IPS DF 6.9 (cell line): ENCODE measurements at regions not wholly inside any gene's neighbourhood (a gene's known extent, or its start where the extent isn't known, plus 50 kb on each side); places are given as distances from the start of the nearest gene placed in this dataset.

ENCODE experiments used
- DNase-seq: peaks from one replicate; pipeline ENCODE4 v3.0.0-alpha.2; 2013; ENCODE audit warnings: low read depth, low spot score
- H3K27ac ChIP-seq: one replicate; pipeline ENCODE4 v1.5.1; 2013; ENCODE audit warnings: low read length, control low read depth
- H3K27me3 ChIP-seq: 2 replicates; pipeline ENCODE4 v1.6.1; 2013; ENCODE audit warnings: mild to moderate bottlenecking, low read length; ENCODE audit not compliant: control insufficient read depth, insufficient read depth
- H3K36me3 ChIP-seq: 2 replicates; pipeline ENCODE4 v1.6.1; 2013; ENCODE audit warnings: low read length; ENCODE audit not compliant: control insufficient read depth, insufficient read depth
- H3K4me1 ChIP-seq: 2 replicates; pipeline ENCODE4 v1.6.1; 2013; ENCODE audit warnings: low read length; ENCODE audit not compliant: control insufficient read depth, insufficient read depth
- H3K4me3 ChIP-seq: 2 replicates; pipeline ENCODE4 v1.5.1; 2013; ENCODE audit warnings: mild to moderate bottlenecking, low read length
- H3K9me3 ChIP-seq: 2 replicates; pipeline ENCODE4 v1.6.1; 2013; ENCODE audit warnings: low read length, inconsistent platforms; ENCODE audit not compliant: control insufficient read depth, insufficient read depth
- WGBS: extraction: QIAGEN DNeasy Blood & Tissue Kit; methylation state at CpG from one replicate; pipeline ENCODE4 v1.1.7; 2013; ENCODE audit warnings: mixed read lengths, missing lambda C conversion rate; ENCODE audit not compliant: insufficient read length, insufficient coverage; 5-methylcytosine and 5-hydroxymethylcytosine counted together

GRCh38 chr2:160892204-160892603 is 268.0 kb upstream of the TANK start:
- Histone ChIP-seq H3K4me1 (no peaks in the 10 kb centered on the region), H3K27me3 (no peaks in the 10 kb centered on the region), H3K4me3 (no peak overlapping the region), H3K36me3 (no peaks in the 10 kb centered on the region), H3K9me3 (no peaks in the 10 kb centered on the region), H3K27ac (no peak overlapping the region)
- no peak for DNase-seq
- no CpG with 5 or more reads among the region's 7 CpGs for WGBS

- H3K4me1 ChIP-seq: no peaks in the 10 kb centered on the region
- H3K36me3 ChIP-seq: no peaks in the 10 kb centered on the region
- no CpG with 5 or more reads among the region's 8 CpGs for WGBS
- H3K27ac ChIP-seq: no peak overlapping the region
- no peak overlapping the region for H3K4me3 ChIP-seq
- no peak for DNase-seq
- H3K9me3 ChIP-seq: no peaks in the 10 kb centered on the region
- H3K27me3 ChIP-seq: no peaks in the 10 kb centered on the region
Measured at GRCh38 chr2:160893581-160893980, 266.6 kb upstream of the TANK start.

DNA sequence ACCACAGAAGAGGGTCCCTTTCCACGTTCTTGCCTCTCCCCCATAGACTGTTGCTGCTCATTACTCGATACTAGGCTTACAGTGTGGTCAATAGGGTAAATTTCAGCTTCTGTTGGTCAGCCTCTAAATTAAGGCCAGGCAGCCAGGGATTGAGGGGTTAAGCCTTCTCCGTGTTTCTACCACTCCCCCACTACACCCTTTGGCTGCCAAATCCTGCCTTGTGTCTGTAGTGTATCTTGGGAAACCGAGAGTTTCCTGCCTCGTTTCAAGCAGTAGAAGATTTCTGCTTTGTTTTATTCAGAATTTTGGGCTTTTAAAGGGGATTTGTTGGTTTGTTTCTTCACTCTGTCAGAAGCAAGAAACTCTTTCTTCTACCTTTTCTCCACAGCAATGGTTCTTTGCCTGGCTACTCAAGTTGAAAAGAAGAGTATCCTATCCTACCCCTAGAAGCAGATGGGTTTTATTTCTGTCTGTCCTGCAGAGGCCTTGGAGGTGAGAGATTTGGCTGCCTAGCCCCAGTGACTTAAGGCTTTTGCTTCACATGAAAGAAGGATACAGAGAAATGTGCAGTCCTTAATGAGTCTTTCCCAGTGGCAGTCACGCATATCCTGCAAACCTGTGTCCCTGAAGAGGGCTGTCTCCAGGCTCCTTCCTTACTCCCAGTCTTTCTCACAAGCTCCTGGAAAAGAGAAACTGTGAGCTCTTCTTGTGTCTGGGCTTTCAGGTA is 261.5 kb upstream of the TANK start:
- no CpG with 5 or more reads among the region's 6 CpGs for WGBS
- Histone ChIP-seq H3K9me3 (no peaks in the 10 kb centered on the region), H3K4me1 (no peaks in the 10 kb centered on the region; the same call in 1 of the 2 replicates), H3K27me3 (no peaks in the 10 kb centered on the region), H3K36me3 (no peaks in the 10 kb centered on the region), H3K4me3 (no peak overlapping the region), H3K27ac (no peak overlapping the region)
- no peak for DNase-seq

DNA sequence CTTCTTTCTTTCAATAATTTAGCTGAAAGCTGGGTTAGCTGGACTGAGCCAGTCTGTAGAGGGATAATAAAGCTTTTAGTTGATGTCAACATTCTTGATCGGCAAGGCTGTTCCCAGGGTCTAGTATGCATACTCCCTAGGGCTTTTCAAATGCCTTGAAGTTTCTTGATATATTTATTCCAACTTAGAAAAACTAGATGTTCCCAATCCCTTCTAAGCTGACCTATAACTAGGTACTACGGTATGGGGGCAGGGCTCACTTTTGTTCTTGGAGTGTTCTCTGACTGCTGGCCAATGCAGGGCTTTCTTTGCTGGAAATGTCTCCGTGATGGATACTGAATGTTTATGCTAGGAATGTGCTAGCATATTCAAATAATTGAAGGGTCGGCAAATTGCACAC is 258.6 kb upstream of the TANK start:
- Histone ChIP-seq H3K27me3 (no peaks in the 10 kb centered on the region), H3K36me3 (no peaks in the 10 kb centered on the region), H3K4me1 (no peaks in the 10 kb centered on the region; the same call in 1 of the 2 replicates), H3K4me3 (no peak overlapping the region), H3K27ac (no peak overlapping the region), H3K9me3 (no peaks in the 10 kb centered on the region)
- no CpG with 5 or more reads among the region's 4 CpGs for WGBS
- DNase-seq: no peak

DNA sequence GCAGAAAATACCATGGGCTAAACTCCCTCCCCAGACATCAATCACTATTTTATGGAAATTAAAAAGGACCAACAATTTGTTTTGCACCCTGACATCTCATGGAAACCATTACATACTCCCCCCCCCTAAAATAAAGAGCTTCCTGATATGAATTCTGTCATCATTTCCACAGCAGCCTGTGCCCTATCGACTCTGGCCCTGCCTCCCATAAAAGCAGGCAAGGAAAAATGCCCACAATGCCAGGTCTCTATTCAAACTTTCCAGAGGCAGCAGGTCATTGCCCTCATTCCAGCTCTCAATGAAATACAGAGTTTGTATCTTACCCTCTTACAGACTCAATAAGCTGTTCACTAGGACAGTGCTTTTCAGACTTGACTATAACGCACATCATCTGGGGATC is 254.4 kb upstream of the TANK start:
- H3K27me3 ChIP-seq: no peaks in the 10 kb centered on the region

DNA sequence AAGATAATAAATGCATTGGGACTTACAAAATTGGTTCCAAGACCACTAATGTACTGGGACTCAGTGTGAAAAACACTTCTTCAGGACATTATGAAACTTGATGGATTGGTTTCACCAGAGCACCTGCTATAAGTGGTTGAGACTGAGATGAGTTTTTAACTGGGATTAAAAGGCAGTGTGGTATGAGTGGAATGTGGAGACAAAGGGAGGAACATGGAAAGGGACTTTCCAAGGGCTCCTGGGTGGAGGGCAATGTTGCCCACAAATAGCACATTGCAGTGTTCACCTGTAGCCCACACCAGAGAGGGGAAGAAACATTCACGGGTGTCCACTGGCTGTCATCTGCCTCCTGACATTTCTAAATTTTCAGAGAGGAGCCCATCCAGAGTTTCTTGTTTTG is 253.3 kb upstream of the TANK start:
- Histone ChIP-seq H3K27me3 (no peaks in the 10 kb centered on the region), H3K27ac (no peak overlapping the region), H3K4me1 (peaks cover 2% of the 10 kb centered on the region), H3K9me3 (no peaks in the 10 kb centered on the region), H3K4me3 (no peak overlapping the region), H3K36me3 (no peaks in the 10 kb centered on the region)
- no CpG with 5 or more reads among the region's 1 CpG for WGBS
- no peak for DNase-seq

More for the DNA sequence above, 254.4 kb upstream of the TANK start:
- Histone ChIP-seq H3K27ac (no peak overlapping the region), H3K4me3 (no peak overlapping the region), H3K9me3 (no peaks in the 10 kb centered on the region), H3K4me1 (peaks cover 2% of the 10 kb centered on the region), H3K36me3 (no peaks in the 10 kb centered on the region)
- DNase-seq: no peak
- WGBS: no CpG with 5 or more reads among the region's 2 CpGs

- Histone ChIP-seq H3K4me3 (no peak overlapping the region), H3K27me3 (no peaks in the 10 kb centered on the region), H3K27ac (no peak overlapping the region), H3K4me1 (peaks cover 2% of the 10 kb centered on the region), H3K9me3 (no peaks in the 10 kb centered on the region), H3K36me3 (no peaks in the 10 kb centered on the region)
- WGBS: no CpG with 5 or more reads among the region's 1 CpG
- no peak for DNase-seq
Measured at GRCh38 chr2:160907738-160908137, 252.5 kb upstream of the TANK start.

DNA sequence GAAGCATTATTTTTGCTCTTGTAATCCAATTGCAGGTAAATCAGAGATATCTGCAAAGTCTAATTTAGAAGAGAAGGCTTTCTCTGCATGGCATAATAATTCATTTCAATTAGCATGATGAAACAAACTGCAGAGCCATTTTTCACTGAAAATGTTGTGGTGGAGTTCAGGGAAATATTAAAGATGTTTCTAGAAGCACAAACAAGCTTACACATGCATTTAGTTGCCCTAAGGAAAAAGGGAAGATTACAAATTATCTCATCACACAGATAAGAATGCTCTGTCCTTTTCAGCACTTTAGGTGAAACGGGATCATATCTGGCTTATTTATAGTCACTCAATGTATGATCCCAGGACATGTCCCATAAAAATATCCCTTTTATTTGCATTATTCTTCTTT is 252.1 kb upstream of the TANK start:
- Histone ChIP-seq H3K27ac (no peak overlapping the region), H3K27me3 (no peaks in the 10 kb centered on the region), H3K9me3 (no peaks in the 10 kb centered on the region), H3K4me3 (no peak overlapping the region), H3K4me1 (peaks cover 2% of the 10 kb centered on the region), H3K36me3 (no peaks in the 10 kb centered on the region)
- DNase-seq: no peak
- WGBS: no CpG with 5 or more reads among the region's 1 CpG

GRCh38 chr2:160909781-160910242 is 250.4 kb upstream of the TANK start:
- H3K27ac ChIP-seq: no peak overlapping the region
- H3K4me1 ChIP-seq: peaks cover 2% of the 10 kb centered on the region
- H3K36me3 ChIP-seq: no peaks in the 10 kb centered on the region
- WGBS: no CpG with 5 or more reads among the region's 3 CpGs
- H3K27me3 ChIP-seq: 0 out of 2 replicates have a peak, but pooled peaks cover 1% of the 10 kb centered on the region
- H3K9me3 ChIP-seq: no peaks in the 10 kb centered on the region
- H3K4me3 ChIP-seq: no peak overlapping the region
- no peak for DNase-seq

- Histone ChIP-seq H3K4me3 (no peak overlapping the region), H3K27ac (no peak overlapping the region), H3K9me3 (no peaks in the 10 kb centered on the region), H3K27me3 (0 out of 2 replicates have a peak, but pooled peaks cover 1% of the 10 kb centered on the region), H3K4me1 (peaks cover 2% of the 10 kb centered on the region), H3K36me3 (no peaks in the 10 kb centered on the region)
- no peak for DNase-seq
- WGBS: no CpG with 5 or more reads among the region's 2 CpGs
Measured at GRCh38 chr2:160910681-160911080, 249.5 kb upstream of the TANK start.

DNA sequence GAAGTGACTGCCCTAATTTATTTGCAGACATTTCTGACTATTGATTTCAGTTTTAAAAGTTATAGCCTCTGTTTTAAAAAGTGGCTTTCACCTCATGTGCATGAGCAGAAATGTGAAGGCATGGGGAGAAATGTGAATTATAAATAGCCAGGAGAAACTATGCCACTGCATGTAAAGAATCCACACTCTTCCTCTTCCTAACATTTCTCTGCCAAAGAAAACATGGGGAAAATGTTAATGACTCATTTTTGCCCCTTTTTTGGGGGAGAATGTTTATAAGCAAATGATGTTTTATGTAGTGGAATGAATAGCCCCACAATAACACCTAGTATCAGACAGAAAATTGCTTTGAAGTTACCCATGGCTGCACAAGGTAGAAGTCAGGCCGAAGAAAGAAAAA is 249.0 kb upstream of the TANK start:
- no peak overlapping the region for H3K27ac ChIP-seq
- no CpG with 5 or more reads among the region's 1 CpG for WGBS
- H3K36me3 ChIP-seq: no peaks in the 10 kb centered on the region
- H3K4me3 ChIP-seq: no peak overlapping the region
- no peaks in the 10 kb centered on the region for H3K9me3 ChIP-seq
- peaks cover 2% of the 10 kb centered on the region for H3K4me1 ChIP-seq
- DNase-seq: no peak
- H3K27me3 ChIP-seq: 0 out of 2 replicates have a peak, but pooled peaks cover 1% of the 10 kb centered on the region
